ENCODE measurements at regions not wholly inside any gene's neighbourhood (a gene's known extent, or its start where the extent isn't known, plus 50 kb on each side); places are given as distances from the start of the nearest gene placed in this dataset.
A peak's percentile ranks its signal among the peaks of the same experiment; 100 is the strongest.

- no peak overlapping the region for H3K4me3 ChIP-seq
- peak in 1 of 5 donors; percentile 2 for DNase-seq
- no peak overlapping the region for H3K27ac ChIP-seq
- peaks cover 0 to 28% (median 2%) of the 10 kb centered on the region in 9 donors for H3K27me3 ChIP-seq
- no peak for ATAC-seq
- no peaks in the 10 kb centered on the region for H3K36me3 ChIP-seq
- intact Hi-C loops (cut with DNase I): no loop called here
- WGBS, 4 donors: 69 to 86% (median 73%) methylated on average over 1 of the region's 1 CpG
- H3K4me1 ChIP-seq: no peaks in the 10 kb centered on the region
- peaks cover 0 to 2% (median 0%) of the 10 kb centered on the region in 12 donors for H3K9me3 ChIP-seq
- no peak for TF ChIP-seq POLR2A (IDR thresholded peaks at IDR 0.05)
- TF ChIP-seq, protein P1, sequence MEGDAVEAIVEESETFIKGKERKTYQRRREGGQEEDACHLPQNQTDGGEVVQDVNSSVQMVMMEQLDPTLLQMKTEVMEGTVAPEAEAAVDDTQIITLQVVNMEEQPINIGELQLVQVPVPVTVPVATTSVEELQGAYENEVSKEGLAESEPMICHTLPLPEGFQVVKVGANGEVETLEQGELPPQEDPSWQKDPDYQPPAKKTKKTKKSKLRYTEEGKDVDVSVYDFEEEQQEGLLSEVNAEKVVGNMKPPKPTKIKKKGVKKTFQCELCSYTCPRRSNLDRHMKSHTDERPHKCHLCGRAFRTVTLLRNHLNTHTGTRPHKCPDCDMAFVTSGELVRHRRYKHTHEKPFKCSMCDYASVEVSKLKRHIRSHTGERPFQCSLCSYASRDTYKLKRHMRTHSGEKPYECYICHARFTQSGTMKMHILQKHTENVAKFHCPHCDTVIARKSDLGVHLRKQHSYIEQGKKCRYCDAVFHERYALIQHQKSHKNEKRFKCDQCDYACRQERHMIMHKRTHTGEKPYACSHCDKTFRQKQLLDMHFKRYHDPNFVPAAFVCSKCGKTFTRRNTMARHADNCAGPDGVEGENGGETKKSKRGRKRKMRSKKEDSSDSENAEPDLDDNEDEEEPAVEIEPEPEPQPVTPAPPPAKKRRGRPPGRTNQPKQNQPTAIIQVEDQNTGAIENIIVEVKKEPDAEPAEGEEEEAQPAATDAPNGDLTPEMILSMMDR (IDR thresholded peaks at IDR 0.05): no peak
These were observed 248.4 kb upstream of the B3GAT1 start for GRCh38 chr11:134660416-134660815.

GRCh38 chr11:134659882-134660281 lies 247.8 kb upstream of the B3GAT1 start:
- peaks cover 0 to 2% (median 0%) of the 10 kb centered on the region in 12 donors for H3K9me3 ChIP-seq
- no peak overlapping the region for H3K4me3 ChIP-seq
- intact Hi-C loops (cut with DNase I): no loop called here
- TF ChIP-seq, protein P1 (IDR thresholded peaks at IDR 0.05): no peak
- no peak for TF ChIP-seq POLR2A (IDR thresholded peaks at IDR 0.05)
- peak in 2 of 5 donors; percentile 3 to 7 for DNase-seq
- no peaks in the 10 kb centered on the region for H3K36me3 ChIP-seq
- H3K4me1 ChIP-seq: no peaks in the 10 kb centered on the region
- ATAC-seq: no peak
- 82 to 86% (median 83%) methylated on average over 8 of the region's 8 CpGs for whole genome bisulfite sequencing, 4 donors
- no peak overlapping the region for H3K27ac ChIP-seq
- H3K27me3 ChIP-seq: peaks cover 0 to 30% (median 3%) of the 10 kb centered on the region in 9 donors

DNA sequence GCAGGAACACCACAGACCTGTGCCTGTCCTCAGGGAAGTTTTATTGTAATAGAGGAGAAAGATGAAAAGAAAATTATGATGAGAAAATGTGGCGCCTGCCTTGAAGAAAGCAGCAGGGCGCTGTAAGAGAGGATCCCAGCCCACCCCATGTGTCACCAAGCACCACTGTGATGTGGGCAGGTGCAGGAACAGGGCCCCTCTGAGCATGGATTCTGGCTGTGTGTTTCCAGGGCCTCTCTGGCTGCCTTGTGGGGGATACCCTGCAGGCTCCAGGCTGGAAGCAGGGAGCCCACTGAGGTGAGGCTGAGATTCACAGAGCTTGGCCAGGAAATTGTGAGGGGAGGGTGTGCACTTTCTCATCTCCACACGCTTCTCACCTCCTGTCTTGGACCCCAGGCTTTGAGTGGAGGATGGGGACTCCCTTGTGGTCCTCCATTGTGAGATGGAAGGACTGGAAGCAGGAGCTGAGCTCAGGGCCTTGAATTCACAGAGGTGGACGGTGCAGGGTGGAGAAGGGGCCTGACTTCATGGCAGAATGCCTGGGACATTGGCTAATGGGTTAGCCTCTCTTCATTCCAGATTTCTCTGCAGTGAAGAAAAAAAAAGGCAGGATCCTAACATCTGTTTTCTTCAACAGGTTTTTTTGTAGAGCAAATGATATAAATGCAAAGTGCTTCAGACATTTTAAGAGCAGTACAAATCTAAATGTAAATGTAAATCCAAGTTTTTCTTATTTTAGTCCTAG lies 246.6 kb upstream of the B3GAT1 start:
- H3K4me1 ChIP-seq: no peaks in the 10 kb centered on the region

DNA sequence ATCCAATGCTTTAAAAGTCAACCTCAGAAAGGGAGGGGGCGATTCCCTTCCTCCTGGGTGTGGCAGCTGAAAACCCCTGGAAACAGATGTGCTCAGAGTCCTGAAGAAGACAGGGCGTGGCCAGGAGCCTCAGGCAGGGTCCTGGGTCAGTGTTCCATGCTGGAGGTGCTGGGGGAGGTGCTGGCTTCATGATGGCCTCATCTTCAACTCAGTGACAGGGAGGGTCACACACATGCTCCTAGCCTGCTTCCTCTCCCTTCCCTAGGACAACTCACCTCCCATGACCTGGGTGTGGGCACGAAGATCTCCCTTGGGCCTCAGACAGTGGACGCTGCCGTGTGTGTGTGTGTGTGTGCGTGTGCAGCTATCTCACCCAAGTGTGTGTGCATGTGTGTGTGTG lies 245.6 kb upstream of the B3GAT1 start:
- ATAC-seq (no peak), DNase-seq (no peak)
- H3K4me3 ChIP-seq: no peak overlapping the region
- 59 to 75% (median 65%) methylated on average over 6 of the region's 6 CpGs for WGBS, 4 donors
- intact Hi-C loops (cut with DNase I): no loop called here
- H3K9me3 ChIP-seq: peaks cover 0 to 2% (median 0%) of the 10 kb centered on the region in 12 donors
- H3K36me3 ChIP-seq: no peaks in the 10 kb centered on the region
- H3K4me1 ChIP-seq: no peaks in the 10 kb centered on the region
- TF ChIP-seq, protein P1 (IDR thresholded peaks at IDR 0.05): no peak
- TF ChIP-seq POLR2A (IDR thresholded peaks at IDR 0.05): no peak
- H3K27me3 ChIP-seq: peaks cover 0 to 45% (median 6%) of the 10 kb centered on the region in 9 donors
- H3K27ac ChIP-seq: no peak overlapping the region

More for the DNA sequence above, 246.6 kb upstream of the B3GAT1 start:
- Histone ChIP-seq H3K36me3 (no peaks in the 10 kb centered on the region), H3K9me3 (peaks cover 0 to 2% (median 0%) of the 10 kb centered on the region in 12 donors), H3K4me3 (no peak overlapping the region), H3K27ac (no peak overlapping the region), H3K27me3 (peaks cover 0 to 36% (median 4%) of the 10 kb centered on the region in 9 donors)
- no peak for ATAC-seq
- intact Hi-C loops (cut with DNase I): no loop called here
- TF ChIP-seq, protein P1 (IDR thresholded peaks at IDR 0.05): no peak
- no peak for TF ChIP-seq POLR2A (IDR thresholded peaks at IDR 0.05)
- 75 to 77% (median 76%) methylated on average over 4 of the region's 4 CpGs for WGBS, 4 donors
- no peak for DNase-seq

Measured in heart left ventricle (tissue), 16 donors.